HEK293T (cell line): ENCODE measurements at regions not wholly inside any gene's neighbourhood (a gene's known extent, or its start where the extent isn't known, plus 50 kb on each side); places are given as distances from the start of the nearest gene placed in this dataset.

ENCODE experiments used
- ELF4 ChIP-seq: fragments of 450-650 bp; IDR thresholded peaks from 2 replicates; pipeline ENCODE4 v1.6.1; 2017; ENCODE audit warnings: antibody characterized with exemption
- FOXK2 ChIP-seq: fragments of 450-650 bp; IDR thresholded peaks from 2 replicates; pipeline ENCODE4 v1.6.1; 2016; ENCODE audit warnings: mild to moderate bottlenecking
- HDGF ChIP-seq: fragments of 450-650 bp; IDR thresholded peaks from 2 replicates; pipeline ENCODE4 v1.6.1; 2017; ENCODE audit warnings: antibody characterized with exemption, borderline replicate concordance
- L3MBTL2 ChIP-seq: fragments of 450-650 bp; conservative IDR thresholded peaks from 2 replicates; pipeline ENCODE4 v1.6.1; 2016; ENCODE audit warnings: mild to moderate bottlenecking
- SP1 ChIP-seq: fragments of 450-650 bp; IDR thresholded peaks from 2 replicates; pipeline ENCODE4 v1.6.1; 2017
- TARDBP ChIP-seq: fragments of 450-650 bp; IDR thresholded peaks from 2 replicates; pipeline ENCODE4 v1.6.1; 2016
- ZNF384 ChIP-seq: fragments of 450-650 bp; IDR thresholded peaks from 2 replicates; pipeline ENCODE4 v1.6.1; 2016

- TF ChIP-seq SP1 (no peak), TARDBP (no peak), HDGF (no peak), ZNF384 (no peak), ELF4 (no peak), L3MBTL2 (no peak), FOXK2 (no peak)
Observed at GRCh38 chr2:12167525-12168317, 421.3 kb downstream of the LPIN1 start.
